ENCODE measurements at regions not wholly inside any gene's neighbourhood (a gene's known extent, or its start where the extent isn't known, plus 50 kb on each side); places are given as distances from the start of the nearest gene placed in this dataset.
A peak's percentile ranks its signal among the peaks of the same experiment; 100 is the strongest.

DNA sequence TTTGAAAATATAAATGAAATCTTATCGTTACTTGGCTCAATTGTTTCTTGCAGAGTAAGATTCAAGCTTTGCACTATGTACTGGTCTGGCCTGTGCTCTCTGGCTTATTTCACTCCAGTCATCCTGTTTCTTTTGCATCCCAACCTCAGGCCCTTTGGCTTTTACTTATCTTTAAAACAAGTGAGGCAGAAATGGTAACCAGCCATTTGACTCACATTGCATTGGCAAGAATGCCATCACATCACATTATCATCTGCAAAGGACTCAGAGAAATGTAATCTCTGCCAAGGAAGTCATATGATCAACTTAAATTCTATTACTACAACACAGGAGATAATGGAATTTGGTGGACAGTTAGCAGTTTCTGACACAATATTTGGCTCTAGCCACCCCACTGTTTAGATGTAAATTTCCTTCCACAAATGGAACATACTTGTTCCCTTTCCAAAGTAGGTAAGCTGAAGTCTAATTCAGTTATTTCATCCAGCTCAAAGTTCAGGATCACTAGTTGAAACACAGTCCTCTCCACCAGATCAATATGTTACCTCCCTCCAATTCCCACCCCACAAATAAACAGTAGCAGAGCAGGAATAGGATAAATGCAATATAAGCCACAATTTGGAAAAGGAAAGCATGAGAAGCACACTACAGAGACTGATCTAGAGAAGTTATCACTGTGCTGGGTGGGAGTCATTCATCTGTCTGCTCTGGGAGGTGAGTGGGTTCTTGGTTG, 65.0 kb upstream of the DSC1 start:
- POLR2A ChIA-PET (ENCODE audit: low non-redundant PET): no interaction called here

DNA sequence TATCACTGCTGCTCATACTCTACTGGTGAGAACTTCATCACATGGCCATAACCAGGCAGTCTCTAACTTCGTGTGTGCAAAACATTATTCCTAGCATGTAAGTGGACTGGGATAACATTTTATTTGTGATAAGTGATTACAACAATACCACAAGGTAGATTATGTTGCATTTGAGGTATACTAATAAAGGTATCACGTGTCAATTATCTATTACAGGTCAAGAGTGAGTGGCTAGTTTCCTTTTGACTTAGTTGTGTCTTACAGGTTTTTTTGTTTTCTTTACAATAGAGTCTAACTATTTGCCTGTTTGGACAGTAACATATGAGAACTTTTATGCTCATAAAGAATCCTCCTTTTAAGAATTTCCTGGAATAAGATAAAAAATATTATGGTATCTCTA, 67.2 kb upstream of the DSC1 start:
- DNase-seq (ENCODE audit: low spot score): no peak
- TF ChIP-seq, protein P1, sequence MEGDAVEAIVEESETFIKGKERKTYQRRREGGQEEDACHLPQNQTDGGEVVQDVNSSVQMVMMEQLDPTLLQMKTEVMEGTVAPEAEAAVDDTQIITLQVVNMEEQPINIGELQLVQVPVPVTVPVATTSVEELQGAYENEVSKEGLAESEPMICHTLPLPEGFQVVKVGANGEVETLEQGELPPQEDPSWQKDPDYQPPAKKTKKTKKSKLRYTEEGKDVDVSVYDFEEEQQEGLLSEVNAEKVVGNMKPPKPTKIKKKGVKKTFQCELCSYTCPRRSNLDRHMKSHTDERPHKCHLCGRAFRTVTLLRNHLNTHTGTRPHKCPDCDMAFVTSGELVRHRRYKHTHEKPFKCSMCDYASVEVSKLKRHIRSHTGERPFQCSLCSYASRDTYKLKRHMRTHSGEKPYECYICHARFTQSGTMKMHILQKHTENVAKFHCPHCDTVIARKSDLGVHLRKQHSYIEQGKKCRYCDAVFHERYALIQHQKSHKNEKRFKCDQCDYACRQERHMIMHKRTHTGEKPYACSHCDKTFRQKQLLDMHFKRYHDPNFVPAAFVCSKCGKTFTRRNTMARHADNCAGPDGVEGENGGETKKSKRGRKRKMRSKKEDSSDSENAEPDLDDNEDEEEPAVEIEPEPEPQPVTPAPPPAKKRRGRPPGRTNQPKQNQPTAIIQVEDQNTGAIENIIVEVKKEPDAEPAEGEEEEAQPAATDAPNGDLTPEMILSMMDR (conservative IDR thresholded peaks at IDR 0.05; ENCODE audit: low read depth): no peak
- ChIA-PET CTCF (no interaction called here), POLR2A (ENCODE audit: low non-redundant PET) (no interaction called here)
- no peak overlapping the region for H3K27ac ChIP-seq

More for the DNA sequence above, 65.0 kb upstream of the DSC1 start:
- no peak overlapping the region for H3K27ac ChIP-seq
- no peak for DNase-seq (ENCODE audit: low spot score)
- TF ChIP-seq, protein P1 (conservative IDR thresholded peaks at IDR 0.05; ENCODE audit: low read depth): no peak
- CTCF ChIA-PET: no interaction called here

DNA sequence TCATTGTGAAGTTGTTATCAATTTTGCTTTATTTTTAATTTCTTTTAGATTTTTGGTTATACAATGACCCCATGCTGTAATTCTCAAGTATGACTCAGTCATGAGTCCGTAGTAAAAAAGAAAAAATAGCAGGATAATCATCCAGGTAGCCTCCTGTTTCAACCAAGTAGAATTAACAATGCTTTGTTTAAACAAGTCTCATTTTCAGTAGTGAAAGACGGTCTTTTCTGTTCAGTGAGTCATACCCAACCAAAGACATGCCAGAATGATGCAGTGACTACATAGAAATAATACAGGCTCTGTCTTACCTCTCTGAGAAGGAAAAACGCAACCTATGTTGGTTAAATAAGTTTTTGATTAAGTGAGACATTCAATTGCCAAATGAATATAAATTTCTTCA, 67.8 kb upstream of the DSC1 start:
- H3K27ac ChIP-seq: peak overlapping the region; percentile 84; the same call in 1 of the 2 replicates
- DNase-seq (ENCODE audit: low spot score): peak; percentile 56
- ChIA-PET POLR2A (ENCODE audit: low non-redundant PET) (no interaction called here), CTCF (no interaction called here)
- TF ChIP-seq, protein P1 (conservative IDR thresholded peaks at IDR 0.05; ENCODE audit: low read depth): no peak

DNA sequence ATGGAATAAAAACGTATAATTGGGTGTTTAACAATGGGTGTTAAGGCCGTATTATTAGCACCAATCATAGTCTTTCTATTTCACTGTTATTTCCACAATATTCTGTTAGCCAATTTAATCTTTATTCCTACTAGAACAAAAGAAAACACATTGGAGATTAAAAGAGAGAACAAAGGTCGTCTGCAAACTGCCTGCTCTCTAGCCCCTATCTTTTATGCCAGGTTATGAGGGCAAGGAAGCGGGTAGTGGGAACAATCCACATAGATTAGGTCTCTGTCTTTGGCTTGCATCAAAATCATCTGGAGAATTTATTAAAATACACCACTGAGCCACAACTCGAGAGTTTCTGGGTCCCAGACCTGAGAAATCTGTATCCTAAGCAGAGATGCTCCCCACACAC, 69.4 kb upstream of the DSC1 start:
- CTCF ChIA-PET: no interaction called here
- TF ChIP-seq, protein P1 (conservative IDR thresholded peaks at IDR 0.05; ENCODE audit: low read depth): no peak
- POLR2A ChIA-PET (ENCODE audit: low non-redundant PET): no interaction called here
- no peak overlapping the region for H3K27ac ChIP-seq
- no peak for DNase-seq (ENCODE audit: low spot score)

DNA sequence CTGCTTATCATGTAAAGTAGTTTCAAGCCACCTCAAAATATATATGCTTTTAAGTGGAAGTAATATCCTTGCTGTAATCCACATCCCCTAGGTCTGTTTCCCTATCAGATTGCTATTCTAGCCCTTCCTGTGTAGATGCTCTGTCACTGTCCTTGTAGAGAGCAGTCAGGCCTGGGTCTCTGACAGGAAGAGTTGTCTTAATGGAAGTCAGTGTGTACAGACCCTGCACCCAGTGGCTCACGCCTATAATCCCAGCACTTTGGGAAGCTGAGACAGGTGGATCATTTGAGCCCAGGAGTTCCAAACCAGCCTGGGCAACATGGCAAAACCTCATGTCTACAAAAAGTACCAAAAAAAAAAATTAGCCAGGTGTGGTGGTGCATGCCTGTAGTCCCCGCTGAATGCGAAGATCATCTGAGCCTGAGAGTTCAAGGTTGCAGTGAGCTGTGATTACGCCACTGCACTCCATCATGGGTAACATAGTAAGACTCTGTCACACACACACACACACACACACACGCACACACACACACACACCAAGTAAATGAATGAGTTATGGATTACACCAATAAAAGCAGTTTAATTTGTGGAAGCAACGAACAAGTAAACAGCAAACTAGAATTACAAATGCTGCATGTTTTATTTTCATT, 70.2 kb upstream of the DSC1 start:
- CTCF ChIA-PET: no interaction called here
- no peak for DNase-seq (ENCODE audit: low spot score)
- POLR2A ChIA-PET (ENCODE audit: low non-redundant PET): no interaction called here
- H3K27ac ChIP-seq: no peak overlapping the region
- TF ChIP-seq, protein P1 (conservative IDR thresholded peaks at IDR 0.05; ENCODE audit: low read depth): no peak

DNA sequence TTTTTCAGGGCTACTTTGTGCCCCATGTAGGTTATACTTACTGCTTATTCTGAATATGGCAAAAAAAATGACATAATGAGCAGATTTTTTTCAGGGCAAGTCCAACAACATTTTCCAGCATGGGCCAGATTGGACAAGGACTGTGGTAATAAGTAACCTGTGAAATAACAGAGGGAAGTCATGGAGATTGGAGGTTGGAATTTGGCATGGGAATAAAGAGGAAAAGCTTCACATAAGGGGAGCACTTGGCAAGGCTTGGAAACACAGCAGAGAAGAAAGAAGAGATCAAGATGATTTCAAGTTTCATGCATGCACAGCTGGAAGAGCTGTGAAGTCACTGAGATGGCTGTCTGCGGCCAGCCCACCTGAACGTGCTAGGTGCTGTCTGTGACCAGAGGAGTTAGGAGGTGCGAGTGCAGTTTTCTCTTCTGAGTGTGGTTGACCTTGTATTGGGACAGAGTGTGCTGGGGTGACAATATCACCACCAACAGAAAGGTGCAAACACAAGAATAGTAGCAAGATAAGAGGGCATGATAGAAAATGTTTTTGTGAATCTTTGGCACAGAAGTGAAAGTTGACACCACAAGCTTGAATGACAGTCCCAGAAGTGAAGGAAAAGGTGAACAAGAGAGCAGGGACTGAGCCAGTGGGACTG, 71.1 kb upstream of the DSC1 start:
- H3K27ac ChIP-seq: no peak overlapping the region
- TF ChIP-seq, protein P1 (conservative IDR thresholded peaks at IDR 0.05; ENCODE audit: low read depth): no peak
- POLR2A ChIA-PET (ENCODE audit: low non-redundant PET): no interaction called here
- no peak for DNase-seq (ENCODE audit: low spot score)
- CTCF ChIA-PET: no interaction called here
